ENCODE measurements at regions not wholly inside any gene's neighbourhood (a gene's known extent, or its start where the extent isn't known, plus 50 kb on each side); places are given as distances from the start of the nearest gene placed in this dataset.

GRCh38 chr19:34118879-34119748 lies 53.2 kb upstream of the LSM14A start:
- DNase-seq (no peak), ATAC-seq (no peak)
- intact Hi-C loops (cut with DNase I) = no loop called here
- TF ChIP-seq CTCF (IDR thresholded peaks at IDR 0.05) (no peak), POLR2A (IDR thresholded peaks at IDR 0.05) (no peak)
- no peak overlapping the region for H3K4me3 ChIP-seq
- no peaks in the 10 kb centered on the region for H3K9me3 ChIP-seq
- H3K4me1 ChIP-seq = no peaks in the 10 kb centered on the region
- no peaks in the 10 kb centered on the region for H3K36me3 ChIP-seq
- no peak overlapping the region for H3K27ac ChIP-seq
- WGBS, 4 donors = 40 to 56% (median 53%) methylated on average over 8 of the region's 8 CpGs
- peaks cover 0 to 26% (median 4%) of the 10 kb centered on the region in 9 donors for H3K27me3 ChIP-seq

- Histone ChIP-seq H3K27ac (no peak overlapping the region), H3K27me3 (peaks cover 0 to 17% (median 0%) of the 10 kb centered on the region in 9 donors), H3K9me3 (no peaks in the 10 kb centered on the region), H3K36me3 (no peaks in the 10 kb centered on the region), H3K4me3 (no peak overlapping the region), H3K4me1 (no peaks in the 10 kb centered on the region)
- WGBS, 4 donors = 84 to 90% (median 86%) methylated on average over 11 of the region's 11 CpGs
- TF ChIP-seq POLR2A (IDR thresholded peaks at IDR 0.05) (no peak), CTCF (IDR thresholded peaks at IDR 0.05) (no peak)
- no peak for DNase-seq
- ATAC-seq = no peak
- intact Hi-C loops (cut with DNase I) = no loop called here
These were observed 52.2 kb upstream of the LSM14A start for GRCh38 chr19:34120141-34120540.

GRCh38 chr19:34120846-34121639 lies 51.3 kb upstream of the LSM14A start:
- 65 to 72% (median 67%) methylated on average over 8 of the region's 8 CpGs for WGBS, 4 donors
- Histone ChIP-seq H3K27me3 (peaks cover 0 to 13% (median 0%) of the 10 kb centered on the region in 9 donors), H3K9me3 (no peaks in the 10 kb centered on the region), H3K27ac (no peak overlapping the region), H3K36me3 (no peaks in the 10 kb centered on the region), H3K4me3 (no peak overlapping the region), H3K4me1 (no peaks in the 10 kb centered on the region)
- DNase-seq = no peak
- intact Hi-C loops (cut with DNase I) = loop anchor here in 1 of 10 donors (1.0 kb wide), 1 partner anchor 8 kb away; no protein-coding TSS in a partner anchor
- peak in 11 of 12 donors; percentile 25 to 55 (median 45) for TF ChIP-seq CTCF (IDR thresholded peaks at IDR 0.05)
- TF ChIP-seq POLR2A (IDR thresholded peaks at IDR 0.05) = no peak
- ATAC-seq = no peak
